ENCODE measurements at regions not wholly inside any gene's neighbourhood (a gene's known extent, or its start where the extent isn't known, plus 50 kb on each side); places are given as distances from the start of the nearest gene placed in this dataset.
"Not testable (repeated sequence)": the region's sequence is repeated elsewhere in the genome, so short reads cannot be mapped to it uniquely, and the experiment has no call there.

- Mint-ChIP-seq H3K4me3 (ENCODE audit: low read depth) (no peak overlapping the region), H3K36me3 (ENCODE audit: insufficient read depth) (no peaks in the 10 kb centered on the region), H3K27me3 (no peaks in the 10 kb centered on the region), H3K4me1 (ENCODE audit: low read depth) (no peaks in the 10 kb centered on the region), H3K9me3 (ENCODE audit: low read depth) (peaks cover 34% of the 10 kb centered on the region), H3K27ac (no peak overlapping the region)
- TF ChIP-seq CTCF (IDR thresholded peaks at IDR 0.05; ENCODE audit: unreplicated experiment): no peak
- DNase-seq (ENCODE audit: low spot score, unreplicated experiment): no peak
Observed at GRCh38 chr13:99760456-99760855, 211.1 kb downstream of the ZIC5 start.

- TF ChIP-seq CTCF (IDR thresholded peaks at IDR 0.05; ENCODE audit: unreplicated experiment): no peak
- peaks cover 30% of the 10 kb centered on the region for H3K9me3 Mint-ChIP-seq (ENCODE audit: low read depth)
- H3K27me3 Mint-ChIP-seq: no peaks in the 10 kb centered on the region
- H3K4me3 Mint-ChIP-seq (ENCODE audit: low read depth): no peak overlapping the region
- no peak for DNase-seq (ENCODE audit: low spot score, unreplicated experiment)
- H3K4me1 Mint-ChIP-seq (ENCODE audit: low read depth): no peaks in the 10 kb centered on the region
- H3K36me3 Mint-ChIP-seq (ENCODE audit: insufficient read depth): no peaks in the 10 kb centered on the region
- no peak overlapping the region for H3K27ac Mint-ChIP-seq
Observed at GRCh38 chr13:99759163-99759552, 212.4 kb downstream of the ZIC5 start.

- Mint-ChIP-seq H3K4me3 (ENCODE audit: low read depth) (no peak overlapping the region), H3K27me3 (no peaks in the 10 kb centered on the region), H3K27ac (no peak overlapping the region), H3K9me3 (ENCODE audit: low read depth) (peaks cover 30% of the 10 kb centered on the region), H3K4me1 (ENCODE audit: low read depth) (no peaks in the 10 kb centered on the region), H3K36me3 (ENCODE audit: insufficient read depth) (no peaks in the 10 kb centered on the region)
- no peak for TF ChIP-seq CTCF (IDR thresholded peaks at IDR 0.05; ENCODE audit: unreplicated experiment)
- no peak for DNase-seq (ENCODE audit: low spot score, unreplicated experiment)
Observed at GRCh38 chr13:99758460-99759162, 213.0 kb downstream of the ZIC5 start.

GRCh38 chr13:99757756-99758459, 213.7 kb downstream of the ZIC5 start:
- TF ChIP-seq CTCF (IDR thresholded peaks at IDR 0.05; ENCODE audit: unreplicated experiment): no peak
- H3K27me3 Mint-ChIP-seq: no peaks in the 10 kb centered on the region
- DNase-seq (ENCODE audit: low spot score, unreplicated experiment): no peak
- H3K27ac Mint-ChIP-seq: no peak overlapping the region
- H3K4me1 Mint-ChIP-seq (ENCODE audit: low read depth): no peaks in the 10 kb centered on the region
- no peaks in the 10 kb centered on the region for H3K36me3 Mint-ChIP-seq (ENCODE audit: insufficient read depth)
- H3K4me3 Mint-ChIP-seq (ENCODE audit: low read depth): no peak overlapping the region
- H3K9me3 Mint-ChIP-seq (ENCODE audit: low read depth): peaks cover 29% of the 10 kb centered on the region

GRCh38 chr13:99756281-99756680, 215.3 kb downstream of the ZIC5 start:
- Mint-ChIP-seq H3K9me3 (ENCODE audit: low read depth) (peaks cover 16% of the 10 kb centered on the region), H3K4me3 (ENCODE audit: low read depth) (no peak overlapping the region), H3K27ac (no peak overlapping the region), H3K36me3 (ENCODE audit: insufficient read depth) (no peaks in the 10 kb centered on the region), H3K4me1 (ENCODE audit: low read depth) (no peaks in the 10 kb centered on the region), H3K27me3 (no peaks in the 10 kb centered on the region)
- TF ChIP-seq CTCF (IDR thresholded peaks at IDR 0.05; ENCODE audit: unreplicated experiment): no peak
- no peak for DNase-seq (ENCODE audit: low spot score, unreplicated experiment)

- not testable (repeated sequence) for H3K4me3 Mint-ChIP-seq (ENCODE audit: low read depth); DNase-seq (ENCODE audit: low spot score, unreplicated experiment); H3K27ac Mint-ChIP-seq; H3K9me3 Mint-ChIP-seq (ENCODE audit: low read depth); H3K27me3 Mint-ChIP-seq; H3K36me3 Mint-ChIP-seq (ENCODE audit: insufficient read depth); H3K4me1 Mint-ChIP-seq (ENCODE audit: low read depth)
Observed at GRCh38 chr13:99754750-99755149, 216.8 kb downstream of the ZIC5 start.
